ENCODE measurements at regions not wholly inside any gene's neighbourhood (a gene's known extent, or its start where the extent isn't known, plus 50 kb on each side); places are given as distances from the start of the nearest gene placed in this dataset.

GRCh38 chr7:51455513-51455912 is 138.9 kb upstream of the COBL start:
- ATAC-seq = no peak
- Histone ChIP-seq H3K36me3 (no peaks in the 10 kb centered on the region), H3K27me3 (no peaks in the 10 kb centered on the region), H3K9me3 (no peaks in the 10 kb centered on the region), H3K4me3 (no peak overlapping the region), H3K27ac (no peak overlapping the region), H3K4me1 (no peaks in the 10 kb centered on the region)
- no peak for DNase-seq
- WGBS (ENCODE audit: insufficient coverage, low coverage, low lambda C conversion rate, missing lambda C conversion rate) = 41% methylated on average over 3 of the region's 3 CpGs
- no peak for TF ChIP-seq POLR2A (IDR thresholded peaks at IDR 0.05)
- no peak for TF ChIP-seq CTCF (IDR thresholded peaks at IDR 0.05)
- intact Hi-C loops (cut with DNase I) = no loop called here

- DNase-seq = no peak
- ATAC-seq = no peak
- no peaks in the 10 kb centered on the region for H3K9me3 ChIP-seq
- no peaks in the 10 kb centered on the region for H3K27me3 ChIP-seq
- intact Hi-C loops (cut with DNase I) = no loop called here
- H3K27ac ChIP-seq = no peak overlapping the region
- H3K36me3 ChIP-seq = no peaks in the 10 kb centered on the region
- WGBS (ENCODE audit: insufficient coverage, low coverage, low lambda C conversion rate, missing lambda C conversion rate) = 54% methylated on average over 3 of the region's 3 CpGs
- H3K4me1 ChIP-seq = no peaks in the 10 kb centered on the region
- TF ChIP-seq CTCF (IDR thresholded peaks at IDR 0.05) = no peak
- TF ChIP-seq POLR2A (IDR thresholded peaks at IDR 0.05) = no peak
- H3K4me3 ChIP-seq = no peak overlapping the region
These were observed 138.5 kb upstream of the COBL start for GRCh38 chr7:51455086-51455485.

- Histone ChIP-seq H3K4me3 (no peak overlapping the region), H3K36me3 (no peaks in the 10 kb centered on the region), H3K4me1 (no peaks in the 10 kb centered on the region), H3K9me3 (no peaks in the 10 kb centered on the region), H3K27ac (no peak overlapping the region), H3K27me3 (no peaks in the 10 kb centered on the region)
- WGBS (ENCODE audit: insufficient coverage, low coverage, low lambda C conversion rate, missing lambda C conversion rate) = 100% methylated on average over 1 of the region's 1 CpG
- DNase-seq (no peak), ATAC-seq (no peak)
- no peak for TF ChIP-seq CTCF (IDR thresholded peaks at IDR 0.05)
- TF ChIP-seq POLR2A (IDR thresholded peaks at IDR 0.05) = no peak
- intact Hi-C loops (cut with DNase I) = no loop called here
These were observed 136.1 kb upstream of the COBL start for GRCh38 chr7:51452694-51453093.

GRCh38 chr7:51451751-51452476 is 135.3 kb upstream of the COBL start:
- Histone ChIP-seq H3K27ac (no peak overlapping the region), H3K4me3 (no peak overlapping the region), H3K4me1 (no peaks in the 10 kb centered on the region), H3K36me3 (no peaks in the 10 kb centered on the region), H3K27me3 (no peaks in the 10 kb centered on the region), H3K9me3 (no peaks in the 10 kb centered on the region)
- no peak for DNase-seq
- intact Hi-C loops (cut with DNase I) = no loop called here
- TF ChIP-seq CTCF (IDR thresholded peaks at IDR 0.05) = no peak
- TF ChIP-seq POLR2A (IDR thresholded peaks at IDR 0.05) = no peak
- WGBS (ENCODE audit: insufficient coverage, low coverage, low lambda C conversion rate, missing lambda C conversion rate) = 21% methylated on average over 3 of the region's 10 CpGs
- ATAC-seq = no peak

All from right lobe of liver (tissue), 6 donors.